ENCODE measurements at regions not wholly inside any gene's neighbourhood (a gene's known extent, or its start where the extent isn't known, plus 50 kb on each side); places are given as distances from the start of the nearest gene placed in this dataset.
"Not testable (repeated sequence)": the region's sequence is repeated elsewhere in the genome, so short reads cannot be mapped to it uniquely, and the experiment has no call there.

DNA sequence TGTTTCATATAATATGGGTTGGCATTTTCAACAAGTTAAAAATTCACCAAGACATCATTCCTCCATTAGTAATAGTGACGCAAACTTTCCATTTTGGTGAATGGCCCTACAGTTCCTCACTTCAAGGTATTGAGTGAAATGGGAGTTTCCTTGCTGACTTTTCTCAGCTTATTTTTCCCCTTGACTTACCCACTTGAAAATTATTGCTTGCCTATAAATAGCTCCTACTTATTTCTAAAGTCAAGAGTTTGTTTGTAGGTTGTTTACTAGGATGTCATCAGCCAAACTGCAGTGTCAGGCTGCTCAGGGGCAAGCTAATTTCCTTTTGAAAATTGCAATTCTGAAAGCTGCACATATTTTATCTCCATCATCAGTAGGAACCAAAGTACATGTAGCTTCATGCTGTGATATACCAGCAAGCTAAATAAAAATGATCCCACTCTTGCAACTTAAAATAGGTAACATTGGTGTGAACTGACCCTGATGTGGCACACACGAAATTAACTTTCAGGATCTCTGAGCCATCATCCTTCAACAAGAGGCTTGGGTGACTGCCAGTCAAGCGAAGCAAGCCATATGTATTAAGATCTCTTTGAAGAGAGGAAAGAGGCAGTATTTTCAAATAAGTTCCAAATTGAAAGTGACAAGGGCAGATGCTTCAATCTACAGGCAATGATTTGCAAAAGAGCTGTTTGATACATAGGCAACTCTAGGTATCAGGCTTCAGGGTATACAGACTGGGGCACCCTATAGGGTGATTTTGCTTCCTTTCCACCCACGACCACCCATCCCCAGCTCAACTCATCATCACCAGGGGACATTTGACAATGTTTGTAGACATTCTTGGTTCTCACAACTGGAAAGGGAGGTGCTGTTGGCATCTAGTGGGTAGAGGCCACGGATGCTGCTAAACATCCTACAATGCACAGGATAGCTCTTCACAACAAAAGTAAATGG, 66.8 kb upstream of the RASGRP1 start:
- no peak for DNase-seq (ENCODE audit: low spot score)

DNA sequence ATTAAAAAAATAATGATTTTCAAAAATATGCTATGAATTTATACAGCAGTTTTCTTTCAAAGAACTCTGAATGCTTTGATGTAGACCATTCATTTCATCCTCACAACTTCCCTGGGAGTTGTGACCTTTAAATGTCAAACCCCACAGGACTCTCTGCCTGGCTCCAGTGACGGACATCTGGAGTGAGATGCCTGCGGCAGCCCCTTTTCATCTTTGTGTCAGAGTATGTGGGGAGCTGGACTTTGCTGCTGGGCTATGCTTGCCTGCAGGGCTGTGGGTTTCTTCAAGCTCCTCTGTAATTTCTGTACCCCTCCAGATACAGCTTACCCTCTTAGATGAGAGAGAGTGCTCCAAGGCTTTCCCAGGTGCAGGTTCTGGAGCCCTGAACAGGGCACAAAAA, 70.6 kb upstream of the RASGRP1 start:
- H3K27ac ChIP-seq: no peak overlapping the region
- no peak for DNase-seq (ENCODE audit: low spot score)
- CTCF ChIA-PET: no interaction called here
- POLR2A ChIA-PET (ENCODE audit: low non-redundant PET): no interaction called here
- TF ChIP-seq, protein P1, sequence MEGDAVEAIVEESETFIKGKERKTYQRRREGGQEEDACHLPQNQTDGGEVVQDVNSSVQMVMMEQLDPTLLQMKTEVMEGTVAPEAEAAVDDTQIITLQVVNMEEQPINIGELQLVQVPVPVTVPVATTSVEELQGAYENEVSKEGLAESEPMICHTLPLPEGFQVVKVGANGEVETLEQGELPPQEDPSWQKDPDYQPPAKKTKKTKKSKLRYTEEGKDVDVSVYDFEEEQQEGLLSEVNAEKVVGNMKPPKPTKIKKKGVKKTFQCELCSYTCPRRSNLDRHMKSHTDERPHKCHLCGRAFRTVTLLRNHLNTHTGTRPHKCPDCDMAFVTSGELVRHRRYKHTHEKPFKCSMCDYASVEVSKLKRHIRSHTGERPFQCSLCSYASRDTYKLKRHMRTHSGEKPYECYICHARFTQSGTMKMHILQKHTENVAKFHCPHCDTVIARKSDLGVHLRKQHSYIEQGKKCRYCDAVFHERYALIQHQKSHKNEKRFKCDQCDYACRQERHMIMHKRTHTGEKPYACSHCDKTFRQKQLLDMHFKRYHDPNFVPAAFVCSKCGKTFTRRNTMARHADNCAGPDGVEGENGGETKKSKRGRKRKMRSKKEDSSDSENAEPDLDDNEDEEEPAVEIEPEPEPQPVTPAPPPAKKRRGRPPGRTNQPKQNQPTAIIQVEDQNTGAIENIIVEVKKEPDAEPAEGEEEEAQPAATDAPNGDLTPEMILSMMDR (conservative IDR thresholded peaks at IDR 0.05; ENCODE audit: low read depth): no peak

More for the DNA sequence above, 66.8 kb upstream of the RASGRP1 start:
- POLR2A ChIA-PET (ENCODE audit: low non-redundant PET): no interaction called here
- CTCF ChIA-PET: interaction anchor here (0.6 to 0.7 kb wide), 3 partner anchors 11 to 1050 kb away, joined by 4 to 6 read pairs (median 4); no protein-coding TSS in a partner anchor
- TF ChIP-seq, protein P1 (conservative IDR thresholded peaks at IDR 0.05; ENCODE audit: low read depth): no peak
- no peak overlapping the region for H3K27ac ChIP-seq

DNA sequence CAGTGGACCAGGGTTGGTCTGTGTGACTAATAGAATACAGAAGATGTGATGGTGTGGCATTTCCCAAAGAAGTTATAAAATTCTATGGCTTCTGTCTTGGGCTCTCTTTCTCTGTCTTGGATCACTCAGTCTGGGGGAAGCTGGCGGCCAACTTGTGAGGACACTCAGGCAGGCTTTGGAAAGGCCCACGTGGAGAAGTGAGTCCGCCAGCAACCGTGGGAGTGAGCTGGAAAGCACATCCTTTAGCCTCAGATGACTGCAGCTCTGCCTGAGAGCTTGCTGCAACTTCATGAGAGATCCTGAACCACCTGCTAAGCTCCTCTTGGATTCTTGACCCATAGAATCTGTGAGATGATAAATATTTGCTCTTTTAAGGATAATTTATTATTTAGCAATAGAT, 72.0 kb upstream of the RASGRP1 start:
- TF ChIP-seq, protein P1 (conservative IDR thresholded peaks at IDR 0.05; ENCODE audit: low read depth): no peak
- POLR2A ChIA-PET (ENCODE audit: low non-redundant PET): no interaction called here
- DNase-seq (ENCODE audit: low spot score): no peak
- no peak overlapping the region for H3K27ac ChIP-seq
- CTCF ChIA-PET: no interaction called here

DNA sequence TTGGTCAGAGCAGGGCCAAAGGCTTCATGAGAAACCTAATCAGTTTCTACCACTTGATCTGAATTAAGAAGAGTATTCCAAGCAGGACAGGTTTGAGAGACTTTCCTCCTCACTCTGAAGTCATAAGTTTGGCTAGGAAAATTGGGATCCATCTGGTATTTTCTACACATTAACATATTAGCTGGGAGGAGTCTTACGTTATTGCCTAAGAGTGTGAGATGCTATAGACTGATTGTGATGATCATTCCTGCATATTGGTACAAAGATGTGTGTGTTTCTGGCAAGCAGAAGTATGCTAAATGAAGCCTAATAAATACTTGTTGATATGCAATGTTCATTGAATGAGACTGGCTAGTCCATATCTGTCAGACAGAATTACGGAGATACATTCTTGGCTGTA, 73.5 kb upstream of the RASGRP1 start:
- no peak overlapping the region for H3K27ac ChIP-seq
- ChIA-PET CTCF (no interaction called here), POLR2A (ENCODE audit: low non-redundant PET) (no interaction called here)
- TF ChIP-seq, protein P1 (conservative IDR thresholded peaks at IDR 0.05; ENCODE audit: low read depth): no peak
- DNase-seq (ENCODE audit: low spot score): no peak

DNA sequence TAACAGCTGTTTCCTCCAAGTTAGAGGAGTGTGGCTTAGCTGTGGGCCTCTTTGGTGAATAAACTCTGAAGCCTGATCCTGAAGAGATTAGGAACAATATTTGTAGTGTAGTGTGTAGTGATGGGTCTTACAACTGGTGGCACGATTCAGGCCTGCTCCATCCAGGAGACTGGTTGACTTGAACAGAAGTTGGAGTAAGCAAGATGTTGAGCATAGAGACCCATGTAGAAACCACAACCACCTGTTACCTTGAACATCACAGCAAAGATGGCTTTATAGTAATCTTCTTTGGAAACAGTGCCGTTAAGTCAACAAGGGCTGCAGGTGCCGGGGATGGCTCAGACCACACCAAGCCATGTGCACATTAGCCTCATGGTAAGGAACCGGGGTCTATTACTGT, 74.2 kb upstream of the RASGRP1 start:
- TF ChIP-seq, protein P1 (conservative IDR thresholded peaks at IDR 0.05; ENCODE audit: low read depth): no peak
- H3K27ac ChIP-seq: no peak overlapping the region
- ChIA-PET POLR2A (ENCODE audit: low non-redundant PET) (no interaction called here), CTCF (no interaction called here)
- no peak for DNase-seq (ENCODE audit: low spot score)

DNA sequence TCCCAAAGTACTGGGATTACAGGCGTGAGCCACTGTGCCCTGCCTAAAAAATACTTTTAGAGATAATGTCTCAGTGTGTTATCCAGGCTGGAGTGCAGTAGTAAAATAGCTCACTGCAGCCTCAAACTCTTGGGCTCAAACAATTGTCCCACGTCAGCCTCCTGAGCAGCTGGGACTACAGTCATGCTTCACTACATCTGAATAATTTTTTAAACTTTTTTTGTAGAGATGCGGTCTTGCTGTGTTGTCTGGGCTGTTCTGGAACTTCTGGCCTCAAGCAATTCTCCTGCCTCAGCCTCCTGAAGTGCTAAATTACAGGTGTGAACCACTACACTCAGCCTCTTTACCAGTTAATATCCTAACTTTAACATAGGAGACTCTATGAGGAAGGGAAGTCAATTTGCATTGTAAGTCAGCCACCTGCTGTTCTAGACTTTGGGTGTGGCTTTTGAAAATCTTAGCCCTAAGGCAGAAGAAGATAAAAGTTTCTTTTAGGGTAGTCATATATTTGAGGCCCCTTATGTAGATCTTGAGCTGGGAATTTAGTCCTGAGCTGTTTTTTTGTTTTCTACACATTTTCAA, 78.2 kb upstream of the RASGRP1 start:
- no peak for DNase-seq (ENCODE audit: low spot score)
- CTCF ChIA-PET: no interaction called here
- H3K27ac ChIP-seq: no peak overlapping the region
- POLR2A ChIA-PET (ENCODE audit: low non-redundant PET): interaction anchor here (0.7 kb wide), 1 partner anchor 144 kb away, joined by 3 read pairs; no protein-coding TSS in a partner anchor
- TF ChIP-seq, protein P1 (conservative IDR thresholded peaks at IDR 0.05; ENCODE audit: low read depth): no peak

DNA sequence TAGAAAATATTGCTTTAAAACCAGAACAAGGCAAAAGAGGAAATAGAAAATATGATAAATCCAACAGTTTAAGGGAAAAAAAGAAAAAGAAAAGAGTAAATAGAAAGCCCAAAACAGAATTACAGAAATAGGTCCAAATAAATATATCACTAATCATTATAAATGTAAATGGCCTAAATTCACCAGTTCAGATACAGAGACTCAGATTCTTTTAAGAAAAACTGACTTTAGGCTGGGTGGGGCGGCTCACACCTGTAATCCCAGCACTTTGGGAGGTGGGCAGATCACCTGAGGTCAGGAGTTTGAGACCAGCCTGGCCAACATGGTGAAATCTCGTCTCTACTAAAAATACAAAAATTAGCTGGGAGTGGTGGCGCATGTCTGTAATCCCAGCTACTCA, 79.7 kb upstream of the RASGRP1 start:
- H3K27ac ChIP-seq; POLR2A ChIA-PET (ENCODE audit: low non-redundant PET); CTCF ChIA-PET; DNase-seq (ENCODE audit: low spot score): not testable (repeated sequence)

All from RWPE1 (cell line).